ENCODE measurements at regions not wholly inside any gene's neighbourhood (a gene's known extent, or its start where the extent isn't known, plus 50 kb on each side); places are given as distances from the start of the nearest gene placed in this dataset.

DNA sequence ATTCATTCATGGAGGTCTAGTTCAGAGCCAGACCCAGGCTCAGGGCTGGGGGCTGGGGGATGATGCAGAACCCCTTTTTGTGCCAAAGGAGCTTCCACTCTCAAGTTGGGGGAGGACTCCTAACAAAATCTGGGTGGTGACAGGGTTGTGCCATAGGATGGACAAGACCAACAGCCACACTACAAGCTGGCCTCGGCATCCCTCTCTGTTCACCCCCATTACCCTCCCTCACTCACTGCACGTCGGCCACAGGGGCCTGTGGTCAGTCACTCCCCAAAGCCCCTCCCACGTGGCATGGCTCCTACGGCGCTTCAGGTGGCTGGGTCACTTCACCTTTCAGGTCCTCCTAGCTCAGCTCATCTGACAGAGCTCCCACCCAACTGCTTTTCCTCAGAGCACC is 348.7 kb upstream of the ZMIZ1 start:
- TF ChIP-seq, protein P1, sequence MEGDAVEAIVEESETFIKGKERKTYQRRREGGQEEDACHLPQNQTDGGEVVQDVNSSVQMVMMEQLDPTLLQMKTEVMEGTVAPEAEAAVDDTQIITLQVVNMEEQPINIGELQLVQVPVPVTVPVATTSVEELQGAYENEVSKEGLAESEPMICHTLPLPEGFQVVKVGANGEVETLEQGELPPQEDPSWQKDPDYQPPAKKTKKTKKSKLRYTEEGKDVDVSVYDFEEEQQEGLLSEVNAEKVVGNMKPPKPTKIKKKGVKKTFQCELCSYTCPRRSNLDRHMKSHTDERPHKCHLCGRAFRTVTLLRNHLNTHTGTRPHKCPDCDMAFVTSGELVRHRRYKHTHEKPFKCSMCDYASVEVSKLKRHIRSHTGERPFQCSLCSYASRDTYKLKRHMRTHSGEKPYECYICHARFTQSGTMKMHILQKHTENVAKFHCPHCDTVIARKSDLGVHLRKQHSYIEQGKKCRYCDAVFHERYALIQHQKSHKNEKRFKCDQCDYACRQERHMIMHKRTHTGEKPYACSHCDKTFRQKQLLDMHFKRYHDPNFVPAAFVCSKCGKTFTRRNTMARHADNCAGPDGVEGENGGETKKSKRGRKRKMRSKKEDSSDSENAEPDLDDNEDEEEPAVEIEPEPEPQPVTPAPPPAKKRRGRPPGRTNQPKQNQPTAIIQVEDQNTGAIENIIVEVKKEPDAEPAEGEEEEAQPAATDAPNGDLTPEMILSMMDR (IDR thresholded peaks at IDR 0.05), result no peak
- TF ChIP-seq ZFX (IDR thresholded peaks at IDR 0.05; ENCODE audit: borderline replicate concordance), result no peak

Measured in 22Rv1 (cell line).